Tibial nerve (tissue), 3 donors: ENCODE measurements at regions not wholly inside any gene's neighbourhood (a gene's known extent, or its start where the extent isn't known, plus 50 kb on each side); places are given as distances from the start of the nearest gene placed in this dataset.

Source experiments
- POLR2A ChIP-seq, 2 donors: fragments of 450-650 bp; IDR thresholded peaks; one replicate each; pipeline ENCODE4 v1.6.1; 2017; ENCODE audit warnings: antibody characterized with exemption in 2 of 2, mild to moderate bottlenecking in 2 of 2, moderate library complexity in 2 of 2
- TF ChIP-seq, protein P1 (sequence below), 5 experiments: fragments of 200-600 bp in 3 of 5; fragments of 450-650 bp in 2 of 5; sonication (generic) in 3 of 5; IDR thresholded peaks; one replicate each; pipeline ENCODE4 v1.5.1; 2016 to 2019; ENCODE audit warnings: antibody characterized with exemption in 5 of 5, mild to moderate bottlenecking in 3 of 5, moderate library complexity in 2 of 5

- TF ChIP-seq, protein P1, sequence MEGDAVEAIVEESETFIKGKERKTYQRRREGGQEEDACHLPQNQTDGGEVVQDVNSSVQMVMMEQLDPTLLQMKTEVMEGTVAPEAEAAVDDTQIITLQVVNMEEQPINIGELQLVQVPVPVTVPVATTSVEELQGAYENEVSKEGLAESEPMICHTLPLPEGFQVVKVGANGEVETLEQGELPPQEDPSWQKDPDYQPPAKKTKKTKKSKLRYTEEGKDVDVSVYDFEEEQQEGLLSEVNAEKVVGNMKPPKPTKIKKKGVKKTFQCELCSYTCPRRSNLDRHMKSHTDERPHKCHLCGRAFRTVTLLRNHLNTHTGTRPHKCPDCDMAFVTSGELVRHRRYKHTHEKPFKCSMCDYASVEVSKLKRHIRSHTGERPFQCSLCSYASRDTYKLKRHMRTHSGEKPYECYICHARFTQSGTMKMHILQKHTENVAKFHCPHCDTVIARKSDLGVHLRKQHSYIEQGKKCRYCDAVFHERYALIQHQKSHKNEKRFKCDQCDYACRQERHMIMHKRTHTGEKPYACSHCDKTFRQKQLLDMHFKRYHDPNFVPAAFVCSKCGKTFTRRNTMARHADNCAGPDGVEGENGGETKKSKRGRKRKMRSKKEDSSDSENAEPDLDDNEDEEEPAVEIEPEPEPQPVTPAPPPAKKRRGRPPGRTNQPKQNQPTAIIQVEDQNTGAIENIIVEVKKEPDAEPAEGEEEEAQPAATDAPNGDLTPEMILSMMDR (IDR thresholded peaks at IDR 0.05) = no peak
- no peak for TF ChIP-seq POLR2A (IDR thresholded peaks at IDR 0.05)
Measured at GRCh38 chr6:137754866-137755265, 112.2 kb upstream of the TNFAIP3 start.
